HG03097 (cell line): ENCODE measurements at regions not wholly inside any gene's neighbourhood (a gene's known extent, or its start where the extent isn't known, plus 50 kb on each side); places are given as distances from the start of the nearest gene placed in this dataset.

Experiments used
- ATAC-seq: cut with Tn5 transposase; IDR thresholded peaks from one replicate; pipeline ENCODE4 v1.9.1; 2021; ENCODE audit not compliant: unreplicated experiment, low FRiP score

DNA sequence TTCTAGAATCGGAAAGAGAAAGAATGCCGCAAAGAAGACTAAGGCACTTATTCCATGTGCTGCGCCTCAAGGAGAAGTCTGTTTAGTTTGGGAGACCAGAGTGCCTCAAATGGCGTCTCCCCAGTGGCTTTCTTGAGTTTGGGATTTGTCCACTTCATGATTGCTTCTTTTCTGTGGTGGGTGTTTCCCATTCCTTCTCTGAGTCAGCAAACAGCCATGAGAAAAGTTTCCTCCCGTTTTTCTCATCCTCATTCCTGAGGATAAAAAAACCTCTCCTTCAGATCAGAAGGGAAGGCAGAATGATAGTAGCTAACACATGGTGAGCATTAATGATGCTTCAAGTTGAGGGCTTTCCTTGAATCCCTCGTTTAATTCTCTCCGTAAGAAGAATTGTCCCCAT is 275.9 kb upstream of the WWC1 start:
- no peak for ATAC-seq

DNA sequence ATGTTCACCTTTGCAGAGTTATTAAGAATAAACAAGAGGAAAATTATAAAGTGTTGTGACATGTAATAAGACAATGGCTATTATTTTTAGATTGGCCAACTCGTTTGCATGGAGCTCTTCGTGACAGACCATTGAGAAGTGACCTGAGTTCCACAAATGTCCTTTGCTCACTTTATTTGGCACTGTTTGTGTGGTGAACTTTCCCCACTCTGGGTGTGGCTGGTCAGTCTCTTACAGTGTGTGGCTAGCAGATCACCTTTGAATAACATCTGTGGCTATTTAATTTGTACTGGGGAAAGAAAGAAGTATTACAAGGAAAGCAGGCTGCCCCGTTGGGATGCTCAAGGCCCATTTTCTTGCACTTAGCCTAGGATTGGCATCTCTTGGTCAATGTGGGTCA is 274.1 kb upstream of the WWC1 start:
- ATAC-seq = no peak

DNA sequence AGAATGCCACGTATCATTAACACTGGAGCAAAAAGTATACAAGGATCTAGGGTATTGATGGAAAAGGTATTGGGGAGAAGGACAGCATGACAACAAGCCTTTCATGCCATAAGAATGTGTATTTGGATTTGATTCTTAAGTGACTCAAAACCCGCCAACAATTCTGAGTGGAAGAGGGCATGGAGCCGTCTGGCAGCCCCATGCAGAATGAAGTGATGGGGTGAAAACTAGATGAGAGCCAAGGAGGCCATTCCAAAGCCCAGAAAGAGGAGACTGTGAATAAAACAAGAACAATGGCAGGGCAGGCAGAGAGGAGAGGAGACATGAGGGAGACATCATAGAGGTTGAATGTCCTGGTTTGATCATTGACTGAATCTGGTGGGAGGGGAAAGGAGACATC is 272.3 kb upstream of the WWC1 start:
- no peak for ATAC-seq

DNA sequence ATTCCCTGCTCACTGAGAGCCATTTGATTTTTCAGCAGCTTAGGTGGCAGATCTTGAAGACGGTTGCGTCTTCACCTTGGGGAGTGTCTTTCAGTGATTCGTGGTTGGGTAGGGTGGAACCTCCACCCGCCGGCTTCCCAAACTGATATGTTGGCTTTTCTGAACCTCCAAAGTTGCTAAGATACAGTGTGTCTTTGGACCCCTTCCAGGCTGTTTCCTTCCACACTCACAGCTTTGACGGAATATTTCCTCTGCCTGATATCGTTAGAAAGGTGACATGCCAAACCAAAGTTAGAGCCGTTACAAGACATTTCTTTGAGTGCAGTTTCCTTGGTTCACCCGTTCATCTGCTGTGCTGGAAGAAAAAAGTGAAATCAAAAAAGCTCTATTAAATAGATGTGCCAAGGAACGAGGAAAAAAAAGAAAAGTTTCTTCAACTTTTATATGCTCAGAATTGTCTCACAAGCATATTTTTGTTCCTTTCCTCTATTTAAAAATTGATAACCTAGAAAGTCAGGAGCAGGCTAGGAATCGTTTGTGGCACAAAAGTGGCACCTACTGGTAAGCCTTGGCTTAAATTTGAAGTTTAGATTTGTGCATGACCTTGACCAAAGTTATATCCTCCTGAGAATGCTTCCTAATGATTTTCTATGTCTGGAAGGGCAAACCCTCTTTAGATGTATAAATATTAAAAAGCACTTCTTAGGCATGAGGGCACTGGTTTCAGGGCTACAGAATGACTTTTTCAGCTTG is 270.7 kb upstream of the WWC1 start:
- ATAC-seq = no peak

DNA sequence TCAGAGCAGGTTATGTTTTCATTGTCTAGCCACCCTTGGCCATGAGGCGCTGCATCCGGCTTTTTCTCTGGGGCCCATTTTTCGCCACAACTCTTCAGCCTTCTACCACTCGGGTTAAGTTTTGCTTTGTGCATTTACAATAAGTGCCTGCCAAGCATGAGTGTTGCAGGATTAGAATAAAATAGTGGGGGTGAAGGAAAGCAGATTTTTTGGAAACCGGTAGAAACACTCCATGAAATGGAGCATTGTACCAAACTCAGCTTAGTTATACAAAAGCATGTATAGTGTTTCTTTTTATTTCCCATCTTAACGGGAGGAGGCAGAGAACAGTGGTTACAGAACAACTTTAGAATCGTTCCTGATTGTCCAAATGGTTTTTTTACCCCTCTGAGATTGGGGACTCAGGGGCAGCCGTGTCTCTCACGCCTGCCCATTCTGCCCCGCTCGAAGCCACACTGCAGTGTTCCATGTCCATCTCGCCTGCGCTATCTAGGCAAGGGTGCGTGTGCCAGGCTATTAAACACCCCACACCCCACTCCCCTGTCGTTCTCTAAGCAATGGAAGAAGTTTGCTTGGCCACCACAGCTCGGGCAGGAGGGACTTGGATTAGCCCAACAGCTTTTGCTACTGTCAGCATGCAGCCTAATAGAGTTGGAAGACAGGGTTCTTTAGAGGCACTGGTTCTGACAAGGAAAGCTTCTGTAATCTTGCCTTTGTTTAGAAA is 268.8 kb upstream of the WWC1 start:
- no peak for ATAC-seq

DNA sequence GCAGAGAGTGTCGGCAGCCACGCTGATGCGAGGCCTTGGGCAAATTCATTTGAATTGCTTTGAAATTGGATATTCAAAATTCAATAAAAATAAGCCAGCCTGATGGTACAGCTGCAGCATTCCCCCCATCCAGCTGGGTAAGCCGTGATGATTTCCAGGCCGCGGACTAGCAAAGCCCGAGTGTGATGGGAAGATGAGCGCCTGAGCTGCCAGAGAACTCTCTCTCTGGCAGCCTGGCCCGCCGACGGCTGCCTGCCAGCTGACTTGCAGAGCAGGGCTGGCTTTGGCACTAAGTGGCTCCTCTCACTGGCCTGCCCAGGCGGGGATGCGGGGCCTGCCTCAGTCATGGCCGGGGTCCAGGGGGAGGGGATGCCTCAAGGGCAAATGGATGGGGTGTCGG is 268.3 kb upstream of the WWC1 start:
- no peak for ATAC-seq

DNA sequence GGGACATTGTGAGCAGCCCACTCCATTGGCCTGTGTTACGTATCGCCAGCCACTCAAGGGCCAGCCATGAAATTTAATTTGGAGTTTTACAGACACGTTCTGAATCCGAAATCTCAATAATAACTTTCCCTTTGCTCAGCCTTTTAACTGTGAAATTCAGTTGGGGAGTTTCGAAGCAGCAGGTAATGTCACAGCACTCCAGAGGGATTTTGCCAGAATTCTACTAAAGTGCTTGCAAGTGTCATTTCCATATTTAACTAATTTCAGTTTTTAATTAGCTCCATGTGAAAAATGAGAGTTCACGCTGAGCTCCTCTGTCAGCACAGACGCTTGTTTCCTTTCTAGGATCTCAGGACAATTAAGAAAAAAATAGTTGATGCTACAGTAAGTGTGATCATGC is 267.1 kb upstream of the WWC1 start:
- no peak for ATAC-seq

DNA sequence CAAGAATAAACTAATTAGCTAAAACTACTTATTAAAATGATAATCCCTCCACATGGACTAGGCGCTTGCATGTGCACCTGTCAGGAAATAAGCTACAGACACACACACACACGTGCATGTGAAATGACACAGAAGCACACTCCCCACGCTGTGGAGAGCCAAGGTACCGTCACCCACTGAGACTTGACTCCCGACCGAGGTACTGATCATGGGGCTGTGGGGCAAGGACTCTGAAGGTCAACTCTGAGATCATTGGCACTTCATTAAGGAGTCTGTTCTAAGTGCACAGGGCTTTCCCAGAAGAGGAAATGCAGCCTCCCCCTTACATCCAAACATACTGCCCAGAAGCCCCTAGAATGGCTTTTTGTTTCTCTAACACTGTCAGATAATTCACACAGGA is 264.4 kb upstream of the WWC1 start:
- ATAC-seq = no peak

DNA sequence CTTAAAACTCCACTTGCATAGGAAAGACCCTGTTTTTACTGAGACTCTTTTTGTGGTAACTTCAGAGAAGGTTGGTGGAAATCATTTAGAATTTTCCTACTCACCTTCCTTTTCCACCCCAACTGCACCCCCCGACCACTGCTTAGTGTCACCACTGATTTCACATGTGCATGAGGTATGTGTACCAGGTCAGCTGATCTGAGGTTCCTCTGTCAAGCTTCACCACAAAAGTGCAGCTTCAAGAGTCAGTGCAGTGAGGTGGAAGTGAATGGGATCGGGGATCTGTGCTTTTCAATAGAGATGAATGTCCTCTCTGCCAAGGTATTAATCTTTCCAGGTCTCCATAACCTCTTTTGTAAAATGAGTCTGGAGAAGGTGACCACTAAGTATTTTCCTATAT is 260.5 kb upstream of the WWC1 start:
- no peak for ATAC-seq

DNA sequence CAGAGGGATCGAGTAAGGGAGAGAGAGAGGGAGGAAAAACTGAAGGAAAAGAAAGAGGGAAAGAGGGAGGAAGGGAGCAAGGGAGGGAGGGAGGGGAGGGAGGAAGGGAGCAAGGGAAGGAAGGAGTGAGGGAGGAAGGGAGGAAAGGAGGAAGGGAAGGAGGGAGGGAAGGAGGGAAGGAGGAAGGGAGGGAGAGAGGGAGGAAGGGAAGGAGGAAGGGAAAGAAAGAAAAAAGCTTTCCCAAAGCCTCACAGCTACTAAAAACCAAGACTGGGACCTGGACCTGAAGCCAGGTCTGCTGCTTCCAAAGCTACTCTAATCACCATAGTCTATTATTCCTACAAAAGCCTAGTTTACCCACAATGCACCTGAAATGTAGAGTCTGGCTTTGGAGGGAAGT is 259.8 kb upstream of the WWC1 start:
- ATAC-seq = no peak

DNA sequence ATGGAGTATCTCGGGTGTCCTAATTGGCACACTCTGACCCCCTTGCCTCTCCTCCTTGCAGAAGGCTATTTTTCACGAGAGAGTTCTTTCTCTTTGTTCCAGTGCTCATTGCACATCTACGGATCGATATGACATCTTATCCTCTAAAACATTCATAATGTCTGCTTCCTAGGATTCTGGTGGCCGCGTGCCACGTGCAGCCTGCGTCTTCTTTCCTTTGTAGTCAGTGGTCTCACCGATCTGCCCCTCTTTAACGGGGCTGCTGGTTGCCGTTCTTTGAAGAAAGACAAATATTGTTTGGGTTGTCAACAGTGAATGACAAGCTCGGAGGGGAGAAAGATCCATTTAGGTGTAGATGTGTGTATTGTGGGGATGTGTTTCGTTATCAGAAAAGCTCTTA is 252.4 kb upstream of the WWC1 start:
- ATAC-seq = no peak

DNA sequence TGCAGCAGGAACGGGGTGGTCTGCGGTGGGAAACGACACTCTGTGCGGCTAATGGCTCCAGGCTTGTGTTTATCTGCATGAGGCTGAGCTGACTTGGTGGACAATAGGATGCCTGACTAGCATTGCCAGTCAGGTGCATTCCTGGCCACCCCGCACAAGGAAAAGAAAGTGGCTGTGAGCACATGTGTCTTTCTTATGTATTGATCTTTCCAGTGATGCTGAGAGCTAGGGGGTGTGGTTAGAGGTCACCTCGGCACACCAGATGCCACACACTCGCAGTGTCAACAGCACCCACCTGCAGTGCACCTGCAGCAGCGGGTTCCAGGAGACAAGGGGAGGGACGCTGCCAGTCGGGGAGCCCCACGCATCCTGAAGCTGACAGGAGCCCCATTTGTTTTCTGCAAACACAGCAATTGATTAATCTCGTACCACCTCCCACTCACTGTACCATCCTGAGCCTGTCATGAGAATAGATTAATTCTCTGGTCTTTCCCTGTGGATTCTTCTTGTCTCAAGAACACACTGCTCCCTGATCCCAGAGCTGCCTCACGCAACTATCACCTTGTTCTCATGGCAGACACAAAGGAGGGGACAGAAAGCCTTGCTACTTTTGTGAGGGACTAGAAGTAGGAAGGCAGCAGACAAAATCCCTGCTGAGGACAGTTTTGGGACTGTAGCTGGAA is 251.7 kb upstream of the WWC1 start:
- no peak for ATAC-seq

DNA sequence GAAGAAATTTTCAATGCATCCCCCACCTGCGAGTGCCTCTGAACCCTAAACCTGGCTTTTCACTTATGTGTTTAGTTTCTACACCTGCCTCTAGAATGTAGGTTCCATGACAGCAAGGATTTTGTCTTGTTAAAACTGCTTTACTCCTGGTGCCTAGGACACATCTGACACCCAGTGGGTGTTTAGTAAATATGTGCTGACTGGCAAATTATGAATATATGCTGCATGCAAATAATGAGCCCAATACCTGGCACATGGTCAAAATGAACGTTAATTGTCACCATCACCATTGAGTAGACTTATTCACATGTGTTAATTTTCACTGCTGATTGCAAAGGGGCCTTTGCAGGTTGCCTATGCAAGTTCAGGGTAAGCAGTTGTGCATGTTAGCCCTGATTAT is 249.9 kb upstream of the WWC1 start:
- ATAC-seq = no peak

DNA sequence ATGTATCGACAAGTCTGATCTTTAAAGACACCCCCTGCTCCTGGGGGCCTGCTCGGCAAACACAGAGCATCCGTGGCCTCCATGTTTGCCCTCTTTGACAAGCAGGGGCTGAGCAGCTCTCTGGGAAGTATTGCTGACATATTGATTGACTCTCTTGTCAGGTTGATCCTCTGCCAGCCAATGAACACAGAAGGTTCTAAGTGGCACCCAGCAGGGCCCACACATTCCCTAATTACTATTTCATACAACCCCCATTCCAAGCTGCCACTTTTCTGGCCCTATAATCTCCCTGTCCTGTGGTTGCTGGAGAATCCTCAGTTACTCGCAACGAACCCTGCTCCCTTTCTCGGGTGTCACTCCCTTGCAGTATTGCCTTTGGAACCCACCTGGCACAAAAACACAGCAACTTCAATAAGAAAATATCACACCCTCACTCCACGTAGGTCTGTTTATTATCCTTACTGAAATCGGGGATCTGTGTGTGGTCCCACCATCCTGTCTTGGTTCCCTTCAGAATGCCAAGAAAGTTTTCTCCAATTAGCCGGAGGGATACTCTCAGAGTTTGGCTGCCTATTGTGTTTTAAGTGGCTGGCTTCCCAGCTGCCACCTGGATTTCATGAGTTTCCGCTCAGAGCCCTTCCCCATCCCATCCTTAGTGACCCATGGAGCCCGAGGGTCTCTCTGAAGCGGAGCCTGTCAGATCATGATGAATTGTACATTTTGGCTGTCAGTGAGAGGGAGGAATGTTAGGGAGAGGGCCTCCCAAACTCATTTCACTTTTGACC is 249.0 kb upstream of the WWC1 start:
- ATAC-seq = no peak

DNA sequence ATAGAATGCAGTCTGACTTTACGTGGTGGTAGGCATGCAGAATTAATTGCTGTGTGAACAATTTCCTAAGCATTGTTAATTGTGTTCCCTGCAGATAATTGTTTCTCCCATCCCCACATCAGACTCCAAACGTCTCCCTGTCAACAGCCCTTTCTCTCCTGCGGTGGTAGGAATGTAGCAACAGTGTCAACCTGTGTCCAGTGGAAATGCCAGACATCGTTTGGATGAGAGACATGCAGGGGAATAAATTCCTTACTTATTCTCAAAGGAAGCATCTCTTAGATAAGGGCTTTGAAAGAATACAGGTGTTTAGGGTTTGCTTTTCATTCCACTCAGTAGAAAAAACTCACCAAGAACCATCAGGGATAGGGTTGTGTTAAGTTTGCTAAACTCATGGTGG is 245.3 kb upstream of the WWC1 start:
- no peak for ATAC-seq

DNA sequence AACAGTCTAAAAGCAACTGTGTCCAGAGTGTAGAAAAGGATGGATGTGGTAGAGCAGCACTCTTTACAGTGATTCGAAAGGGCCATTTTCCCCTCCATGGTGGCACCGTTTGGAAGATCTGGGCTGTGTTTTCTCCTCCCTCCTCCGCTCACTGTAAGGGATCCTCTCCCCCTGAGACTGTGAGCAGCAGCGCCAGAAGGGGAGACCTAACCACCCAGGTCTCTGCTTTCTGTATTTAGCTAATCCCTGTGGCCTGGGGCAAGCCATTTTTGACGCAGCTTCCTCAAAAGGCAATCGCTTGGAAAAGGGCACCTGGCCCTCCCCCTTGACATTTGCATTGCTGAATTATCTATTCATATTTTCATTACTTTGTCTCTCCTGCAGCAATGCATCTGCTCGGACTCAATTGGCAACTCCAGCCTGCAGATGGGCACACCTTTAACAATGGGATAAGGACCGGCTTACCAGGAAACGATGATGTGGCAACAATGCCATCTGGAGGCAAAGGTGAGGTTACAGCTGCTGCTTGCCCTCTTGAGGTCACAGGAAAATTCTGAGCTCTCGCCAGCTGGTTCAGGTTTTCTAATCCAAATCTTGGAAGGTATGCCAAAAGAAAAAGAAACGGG is 244.3 kb upstream of the WWC1 start:
- no peak for ATAC-seq

DNA sequence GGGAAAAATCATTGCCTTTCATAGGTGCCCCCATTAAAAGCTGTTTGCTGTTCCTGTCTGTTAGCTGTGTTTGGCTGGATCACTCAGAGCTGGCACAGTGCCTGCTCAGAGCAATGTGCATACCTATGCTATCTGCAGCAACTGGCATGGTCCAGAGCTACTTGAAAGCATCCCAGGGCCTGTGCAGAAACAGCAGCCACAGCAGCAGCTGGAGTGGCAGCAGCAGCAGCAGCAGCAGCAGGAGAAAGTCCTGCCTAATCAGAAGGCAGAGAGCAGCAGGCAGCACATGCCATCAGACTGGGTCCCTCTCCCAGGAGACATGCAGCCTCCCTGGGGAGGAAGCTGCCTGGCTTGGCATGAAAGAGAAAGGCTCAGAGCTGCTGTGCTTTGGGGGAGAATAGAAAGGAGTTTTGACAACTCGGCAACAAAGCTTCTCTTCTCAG is 243.8 kb upstream of the WWC1 start:
- ATAC-seq = no peak

DNA sequence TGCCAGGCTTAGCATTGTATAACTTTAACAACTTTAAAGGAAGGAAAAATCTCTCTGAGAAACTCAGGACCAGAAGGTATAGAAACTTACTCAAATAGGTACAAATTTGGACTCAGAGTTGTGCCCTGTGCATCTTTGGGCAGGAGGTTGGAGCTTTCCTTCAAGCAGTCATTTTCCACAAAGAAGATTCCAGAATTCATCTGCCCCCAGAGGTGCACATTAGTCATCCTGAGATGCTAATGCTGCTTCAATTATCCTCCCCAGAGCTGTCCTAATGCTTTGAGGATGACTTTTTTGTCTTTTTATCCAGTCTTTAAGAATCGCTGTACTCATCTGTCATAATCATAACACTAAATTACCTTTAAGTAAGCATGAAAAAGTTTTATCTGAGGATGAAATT is 243.0 kb upstream of the WWC1 start:
- ATAC-seq = no peak

DNA sequence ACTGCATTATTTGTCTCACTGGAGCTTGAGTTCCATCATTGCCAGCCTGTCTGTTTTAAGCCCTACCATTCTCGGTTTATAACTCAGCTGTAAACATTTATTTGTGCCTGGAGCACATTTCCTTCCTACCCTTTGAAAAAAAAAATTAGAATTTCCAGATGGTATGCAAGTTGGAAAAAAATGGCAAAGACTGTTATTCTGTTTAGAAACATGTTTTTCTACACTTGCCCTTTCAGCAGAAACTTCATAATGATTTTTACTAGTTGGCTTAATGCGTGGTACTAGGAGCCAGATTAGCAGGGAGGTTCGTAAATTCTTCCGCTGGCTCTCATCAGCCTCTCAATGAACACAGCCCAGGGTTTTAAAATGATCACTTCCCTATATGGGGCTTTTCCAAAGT is 238.8 kb upstream of the WWC1 start:
- ATAC-seq = no peak

DNA sequence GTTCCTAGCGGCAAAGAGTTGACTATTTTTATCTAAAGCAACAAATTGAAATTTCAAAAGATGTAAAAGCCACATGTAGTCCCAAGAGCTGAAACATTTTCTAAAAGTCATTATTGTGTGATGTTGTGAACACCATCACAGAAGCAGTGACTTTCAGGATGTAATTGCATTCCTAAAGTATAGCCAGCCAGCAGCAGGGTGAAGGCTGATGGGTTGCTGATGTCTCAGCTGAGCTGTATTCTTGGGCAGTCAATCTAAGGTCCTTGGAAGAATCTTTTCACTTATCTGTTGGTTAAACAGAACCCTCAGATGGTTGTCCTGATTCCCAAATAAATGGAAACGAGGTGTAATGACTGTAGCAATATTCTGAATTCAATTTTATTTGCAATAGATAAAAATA is 237.4 kb upstream of the WWC1 start:
- ATAC-seq = no peak
